ENCODE measurements at regions not wholly inside any gene's neighbourhood (a gene's known extent, or its start where the extent isn't known, plus 50 kb on each side); places are given as distances from the start of the nearest gene placed in this dataset.

GRCh38 chr5:175785681-175786080 is 85.7 kb upstream of the CPLX2 start:
- no peak for TF ChIP-seq CTCF (conservative IDR thresholded peaks at IDR 0.05; ENCODE audit: low read length)
- TF ChIP-seq EZH2phosphoT487 (IDR thresholded peaks at IDR 0.05; ENCODE audit: borderline replicate concordance, low read depth, low read length): no peak

Measured in OCI-LY7 (cell line).